ENCODE measurements at regions not wholly inside any gene's neighbourhood (a gene's known extent, or its start where the extent isn't known, plus 50 kb on each side); places are given as distances from the start of the nearest gene placed in this dataset.

DNA sequence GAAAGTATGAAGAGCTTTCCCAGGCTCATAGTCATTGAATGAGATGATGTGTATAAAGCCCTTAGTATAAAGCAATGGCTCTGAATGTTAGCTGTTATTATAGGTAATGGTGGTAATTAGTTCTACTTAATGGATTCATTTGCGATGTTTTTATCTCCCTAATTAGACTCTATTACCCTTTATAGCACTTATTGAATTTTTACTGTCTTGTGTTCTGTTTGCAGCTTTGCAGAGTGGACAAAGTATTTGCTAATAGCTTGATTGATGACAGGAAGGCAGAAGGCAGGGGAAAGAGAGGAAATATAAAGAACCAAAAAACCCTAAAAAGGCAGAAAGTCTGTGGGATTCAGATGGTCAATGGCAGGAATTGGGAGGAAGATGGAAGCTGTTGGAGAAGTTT lies 524.4 kb upstream of the SPRY2 start:
- TF ChIP-seq, protein P1, sequence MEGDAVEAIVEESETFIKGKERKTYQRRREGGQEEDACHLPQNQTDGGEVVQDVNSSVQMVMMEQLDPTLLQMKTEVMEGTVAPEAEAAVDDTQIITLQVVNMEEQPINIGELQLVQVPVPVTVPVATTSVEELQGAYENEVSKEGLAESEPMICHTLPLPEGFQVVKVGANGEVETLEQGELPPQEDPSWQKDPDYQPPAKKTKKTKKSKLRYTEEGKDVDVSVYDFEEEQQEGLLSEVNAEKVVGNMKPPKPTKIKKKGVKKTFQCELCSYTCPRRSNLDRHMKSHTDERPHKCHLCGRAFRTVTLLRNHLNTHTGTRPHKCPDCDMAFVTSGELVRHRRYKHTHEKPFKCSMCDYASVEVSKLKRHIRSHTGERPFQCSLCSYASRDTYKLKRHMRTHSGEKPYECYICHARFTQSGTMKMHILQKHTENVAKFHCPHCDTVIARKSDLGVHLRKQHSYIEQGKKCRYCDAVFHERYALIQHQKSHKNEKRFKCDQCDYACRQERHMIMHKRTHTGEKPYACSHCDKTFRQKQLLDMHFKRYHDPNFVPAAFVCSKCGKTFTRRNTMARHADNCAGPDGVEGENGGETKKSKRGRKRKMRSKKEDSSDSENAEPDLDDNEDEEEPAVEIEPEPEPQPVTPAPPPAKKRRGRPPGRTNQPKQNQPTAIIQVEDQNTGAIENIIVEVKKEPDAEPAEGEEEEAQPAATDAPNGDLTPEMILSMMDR (IDR thresholded peaks at IDR 0.05) = no peak
- TF ChIP-seq, protein P2, sequence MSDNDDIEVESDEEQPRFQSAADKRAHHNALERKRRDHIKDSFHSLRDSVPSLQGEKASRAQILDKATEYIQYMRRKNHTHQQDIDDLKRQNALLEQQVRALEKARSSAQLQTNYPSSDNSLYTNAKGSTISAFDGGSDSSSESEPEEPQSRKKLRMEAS (IDR thresholded peaks at IDR 0.05) = no peak
- TF ChIP-seq PBX3 (IDR thresholded peaks at IDR 0.05) = no peak
- no peak for TF ChIP-seq JUN (IDR thresholded peaks at IDR 0.05)
- no peak for TF ChIP-seq EHMT2 (IDR thresholded peaks at IDR 0.05; ENCODE audit: low read depth)
- no peak for TF ChIP-seq CEBPB (IDR thresholded peaks at IDR 0.05)
- no peak for TF ChIP-seq POLR2A (IDR thresholded peaks at IDR 0.05; ENCODE audit: low read length)
- TF ChIP-seq JUNB (IDR thresholded peaks at IDR 0.05) = no peak
- TF ChIP-seq, protein P3, sequence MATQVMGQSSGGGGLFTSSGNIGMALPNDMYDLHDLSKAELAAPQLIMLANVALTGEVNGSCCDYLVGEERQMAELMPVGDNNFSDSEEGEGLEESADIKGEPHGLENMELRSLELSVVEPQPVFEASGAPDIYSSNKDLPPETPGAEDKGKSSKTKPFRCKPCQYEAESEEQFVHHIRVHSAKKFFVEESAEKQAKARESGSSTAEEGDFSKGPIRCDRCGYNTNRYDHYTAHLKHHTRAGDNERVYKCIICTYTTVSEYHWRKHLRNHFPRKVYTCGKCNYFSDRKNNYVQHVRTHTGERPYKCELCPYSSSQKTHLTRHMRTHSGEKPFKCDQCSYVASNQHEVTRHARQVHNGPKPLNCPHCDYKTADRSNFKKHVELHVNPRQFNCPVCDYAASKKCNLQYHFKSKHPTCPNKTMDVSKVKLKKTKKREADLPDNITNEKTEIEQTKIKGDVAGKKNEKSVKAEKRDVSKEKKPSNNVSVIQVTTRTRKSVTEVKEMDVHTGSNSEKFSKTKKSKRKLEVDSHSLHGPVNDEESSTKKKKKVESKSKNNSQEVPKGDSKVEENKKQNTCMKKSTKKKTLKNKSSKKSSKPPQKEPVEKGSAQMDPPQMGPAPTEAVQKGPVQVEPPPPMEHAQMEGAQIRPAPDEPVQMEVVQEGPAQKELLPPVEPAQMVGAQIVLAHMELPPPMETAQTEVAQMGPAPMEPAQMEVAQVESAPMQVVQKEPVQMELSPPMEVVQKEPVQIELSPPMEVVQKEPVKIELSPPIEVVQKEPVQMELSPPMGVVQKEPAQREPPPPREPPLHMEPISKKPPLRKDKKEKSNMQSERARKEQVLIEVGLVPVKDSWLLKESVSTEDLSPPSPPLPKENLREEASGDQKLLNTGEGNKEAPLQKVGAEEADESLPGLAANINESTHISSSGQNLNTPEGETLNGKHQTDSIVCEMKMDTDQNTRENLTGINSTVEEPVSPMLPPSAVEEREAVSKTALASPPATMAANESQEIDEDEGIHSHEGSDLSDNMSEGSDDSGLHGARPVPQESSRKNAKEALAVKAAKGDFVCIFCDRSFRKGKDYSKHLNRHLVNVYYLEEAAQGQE (IDR thresholded peaks at IDR 0.05) = no peak
- no peak for TF ChIP-seq CHD4 (IDR thresholded peaks at IDR 0.05; ENCODE audit: borderline replicate concordance)
- TF ChIP-seq MYC (IDR thresholded peaks at IDR 0.05; ENCODE audit: borderline replicate concordance, low read length) = no peak
- no peak for TF ChIP-seq HMGXB4 (CRISPR knock-in tag; IDR thresholded peaks at IDR 0.05; ENCODE audit: borderline replicate concordance)
- no peak for TF ChIP-seq HEYL (CRISPR knock-in tag; IDR thresholded peaks at IDR 0.05)

Measured in A549 (cell line).